AG04450 (cell line): ENCODE measurements at regions not wholly inside any gene's neighbourhood (a gene's known extent, or its start where the extent isn't known, plus 50 kb on each side); places are given as distances from the start of the nearest gene placed in this dataset.

Source experiments
- CTCF ChIA-PET: fragments of 300-600, 350-600 bp; formaldehyde crosslinking; extraction: SDS; loops from one replicate; lab custom pipeline; 2022; ENCODE audit warnings: antibody characterized with exemption, inconsistent platforms; lab: Charles Lee
- POLR2A ChIA-PET: fragments of 350-600 bp; formaldehyde crosslinking; extraction: SDS; loops from one replicate; lab custom pipeline; 2021; ENCODE audit warnings: antibody characterized with exemption, inconsistent platforms; lab: Yijun Ruan, JAX
- DNase-seq: peaks from one replicate; pipeline ENCODE4 v3.0.0-alpha.2; 2011; ENCODE audit warnings: low read depth, low spot score
- H3K27ac ChIP-seq: one replicate; pipeline ENCODE4 v1.5.1; 2012; ENCODE audit warnings: low read depth, low read length, control low read depth
- H3K27me3 ChIP-seq: one replicate; pipeline ENCODE4 v1.6.0; 2012; ENCODE audit warnings: low read length; ENCODE audit not compliant: control insufficient read depth, insufficient read depth
- H3K4me3 ChIP-seq: 2 replicates; pipeline ENCODE4 v1.5.1; 2011; ENCODE audit warnings: mild to moderate bottlenecking, low read depth, low read length, control low read depth
- H3K9me3 ChIP-seq: 2 replicates; pipeline ENCODE4 v1.5.1; 2012; ENCODE audit warnings: low read length; ENCODE audit not compliant: control insufficient read depth, insufficient read depth
- CTCF ChIP-seq: IDR thresholded peaks from 2 replicates; pipeline ENCODE4 v1.5.1; 2011; ENCODE audit warnings: low read depth, low read length, control low read depth, inconsistent platforms

- TF ChIP-seq CTCF, result no peak
Measured at GRCh38 chr10:133009218-133009950, 67.0 kb upstream of the CFAP46 start.

GRCh38 chr10:133008736-133009135 is 66.4 kb upstream of the CFAP46 start:
- Histone ChIP-seq H3K27ac (no peak overlapping the region), H3K4me3 (no peak overlapping the region), H3K27me3 (no peaks in the 10 kb centered on the region), H3K9me3 (peaks cover 65% of the 10 kb centered on the region)
- no peak for TF ChIP-seq CTCF
- POLR2A ChIA-PET, result no interaction called here
- no peak for DNase-seq
- CTCF ChIA-PET, result no interaction called here

More at GRCh38 chr10:133009218-133009950, 67.0 kb upstream of the CFAP46 start:
- ChIA-PET POLR2A (no interaction called here), CTCF (no interaction called here)
- no peak for DNase-seq
- Histone ChIP-seq H3K9me3 (peaks cover 72% of the 10 kb centered on the region), H3K27ac (no peak overlapping the region), H3K4me3 (no peak overlapping the region), H3K27me3 (no peaks in the 10 kb centered on the region)

GRCh38 chr10:133008196-133008595 is 65.8 kb upstream of the CFAP46 start:
- ChIA-PET POLR2A (no interaction called here), CTCF (no interaction called here)
- DNase-seq, result no peak
- TF ChIP-seq CTCF, result no peak
- H3K27me3 ChIP-seq, result peaks cover under 1% of the 10 kb centered on the region
- no peak overlapping the region for H3K4me3 ChIP-seq
- no peak overlapping the region for H3K27ac ChIP-seq
- H3K9me3 ChIP-seq, result peaks cover 60% of the 10 kb centered on the region

- DNase-seq, result no peak
- Histone ChIP-seq H3K27me3 (peaks cover 4% of the 10 kb centered on the region), H3K4me3 (no peak overlapping the region), H3K9me3 (peaks cover 52% of the 10 kb centered on the region), H3K27ac (no peak overlapping the region)
- TF ChIP-seq CTCF, result no peak
- POLR2A ChIA-PET, result interaction anchor here (0.6 kb wide), 1 partner anchor 57 kb away, joined by 6 read pairs; no protein-coding TSS in a partner anchor
- CTCF ChIA-PET, result no interaction called here
Measured at GRCh38 chr10:133007360-133007858, 65.0 kb upstream of the CFAP46 start.

GRCh38 chr10:133006806-133007205 is 64.4 kb upstream of the CFAP46 start:
- ChIA-PET CTCF (no interaction called here), POLR2A (interaction anchor here (0.6 kb wide), 1 partner anchor 56 kb away, joined by 6 read pairs; no protein-coding TSS in a partner anchor)
- peaks cover 7% of the 10 kb centered on the region for H3K27me3 ChIP-seq
- H3K27ac ChIP-seq, result no peak overlapping the region
- no peak overlapping the region for H3K4me3 ChIP-seq
- DNase-seq, result no peak
- peaks cover 46% of the 10 kb centered on the region for H3K9me3 ChIP-seq
- no peak for TF ChIP-seq CTCF
